ENCODE measurements at regions not wholly inside any gene's neighbourhood (a gene's known extent, or its start where the extent isn't known, plus 50 kb on each side); places are given as distances from the start of the nearest gene placed in this dataset.
"Not testable (repeated sequence)": the region's sequence is repeated elsewhere in the genome, so short reads cannot be mapped to it uniquely, and the experiment has no call there.

DNA sequence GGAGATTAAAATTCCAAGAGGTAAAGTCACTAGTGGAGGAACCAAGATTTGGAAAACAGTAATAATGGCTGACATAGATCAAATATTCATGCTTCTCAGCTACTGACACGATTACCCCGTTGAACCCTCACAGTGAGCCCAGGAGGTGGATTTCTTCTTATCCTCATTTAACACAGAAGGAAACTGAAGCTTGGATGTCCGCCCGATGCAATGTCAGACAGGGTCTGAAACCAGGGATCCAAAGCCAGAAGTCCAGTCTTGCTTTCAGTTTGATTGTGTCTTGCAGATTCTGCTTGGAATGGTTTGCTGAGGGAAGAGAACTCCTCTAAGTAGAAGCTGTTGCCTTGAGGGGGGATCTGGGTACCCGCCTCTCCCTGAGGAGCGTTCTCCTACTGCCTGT, 404.7 kb downstream of the KCNRG start:
- DNase-seq (ENCODE audit: low spot score), result no peak

DNA sequence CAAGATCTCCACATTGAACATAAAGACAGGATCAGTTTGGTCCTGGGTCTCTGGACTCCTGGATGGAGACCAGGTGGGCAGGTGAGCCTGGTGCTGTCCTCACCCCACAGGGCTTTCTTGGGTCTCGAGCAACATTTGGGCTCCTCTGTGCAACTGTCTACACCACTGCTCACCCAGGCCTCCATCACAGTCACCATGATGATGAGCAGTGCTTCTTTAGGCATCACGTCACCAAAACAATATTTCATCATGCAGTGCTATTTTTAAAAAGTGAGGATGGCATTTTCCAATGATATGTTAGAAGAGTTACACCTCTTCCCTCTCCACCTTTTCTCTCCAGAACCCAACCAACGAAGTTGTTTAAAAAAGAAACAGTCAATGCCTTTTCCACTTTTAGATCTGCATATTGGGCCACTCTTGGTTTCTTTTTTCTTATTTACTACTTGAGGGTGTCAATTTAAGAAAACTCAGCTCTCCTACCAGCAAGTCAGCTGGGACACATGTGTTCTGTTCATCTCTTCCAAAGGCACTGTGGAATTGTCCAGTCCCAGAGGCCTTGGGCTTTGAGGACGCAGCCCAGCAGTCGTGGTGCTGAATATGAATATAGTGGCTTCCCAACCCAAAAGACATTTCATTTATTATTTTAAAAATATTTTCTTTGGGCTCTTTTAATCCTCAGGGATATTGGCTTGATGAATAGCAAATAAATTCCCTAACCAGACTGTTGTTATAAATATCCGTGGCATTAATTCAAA, 405.7 kb downstream of the KCNRG start:
- DNase-seq (ENCODE audit: low spot score), result no peak

DNA sequence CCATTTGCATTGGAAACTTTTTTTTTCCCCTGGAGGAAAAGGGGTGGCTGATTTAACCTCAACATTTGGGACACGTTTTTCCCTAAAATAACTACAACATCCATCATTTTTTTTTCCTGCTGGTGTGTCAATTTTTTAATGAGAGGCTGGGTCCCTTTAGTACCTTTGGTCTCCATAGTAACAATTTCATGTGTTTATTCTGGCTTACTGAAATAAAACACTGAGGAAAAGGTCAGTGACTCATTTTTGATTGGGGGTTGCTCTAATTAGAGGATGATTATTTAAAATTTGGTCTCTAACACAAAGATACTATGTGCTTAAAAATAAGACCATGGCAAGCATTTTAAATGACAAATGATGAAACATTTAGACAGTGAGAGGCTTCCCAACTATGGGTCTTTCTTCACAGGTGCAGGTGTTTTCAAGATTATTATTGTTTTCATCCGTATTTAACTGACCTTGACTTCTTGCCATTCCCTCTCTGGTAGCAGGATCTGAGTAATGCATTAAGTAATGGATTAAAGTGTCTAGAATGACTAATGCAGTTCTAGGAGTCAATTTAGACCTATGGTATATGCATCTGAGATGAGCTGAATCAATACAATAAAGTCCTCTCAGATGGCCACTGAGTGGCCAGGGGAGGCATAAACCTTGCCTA, 406.4 kb downstream of the KCNRG start:
- DNase-seq (ENCODE audit: low spot score), result no peak

DNA sequence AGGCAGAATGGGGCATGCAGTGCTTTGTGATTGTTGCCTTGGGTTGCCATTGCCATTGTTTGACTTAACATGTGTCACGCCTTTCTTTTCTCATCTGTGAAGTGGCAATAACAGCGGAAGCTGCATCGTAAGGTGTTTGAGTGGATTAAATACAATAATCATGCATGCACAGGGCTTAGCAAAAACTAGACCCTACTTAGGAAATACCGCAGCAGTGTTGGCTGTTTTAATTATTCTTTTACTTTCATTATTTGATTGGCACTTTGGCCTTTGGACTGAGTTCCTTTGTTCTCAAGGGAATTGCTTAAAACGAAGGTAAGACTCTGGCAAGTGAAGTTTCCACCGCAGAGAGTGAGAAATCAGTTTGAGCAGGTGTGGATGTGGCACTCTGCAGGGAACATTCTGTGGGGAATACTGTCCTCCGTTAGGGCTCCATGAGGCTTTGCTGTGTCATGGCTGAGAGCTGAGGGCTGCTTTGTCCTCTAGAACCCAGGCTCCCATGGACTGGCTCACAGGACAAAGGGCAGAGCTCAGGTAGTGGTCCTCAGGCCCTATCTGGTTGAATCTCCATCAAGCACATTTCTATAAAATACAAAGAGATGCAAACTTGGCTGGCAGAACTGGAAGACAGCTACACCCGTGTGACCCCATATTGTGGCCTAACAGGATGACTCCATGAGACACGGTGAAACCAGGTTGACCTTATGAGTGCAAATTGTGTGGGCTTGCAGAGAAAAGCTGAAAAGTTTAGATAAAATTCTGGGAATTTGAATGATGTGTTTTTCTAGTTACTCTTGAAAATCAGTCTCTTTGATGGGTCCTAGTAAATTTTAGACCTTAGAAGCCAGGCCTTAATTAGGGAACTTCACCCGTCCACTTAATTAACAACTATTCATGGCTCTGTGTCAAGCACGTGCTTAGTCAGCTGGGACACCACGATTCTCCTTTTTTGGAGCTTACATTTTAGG, 407.2 kb downstream of the KCNRG start:
- DNase-seq (ENCODE audit: low spot score), result no peak

DNA sequence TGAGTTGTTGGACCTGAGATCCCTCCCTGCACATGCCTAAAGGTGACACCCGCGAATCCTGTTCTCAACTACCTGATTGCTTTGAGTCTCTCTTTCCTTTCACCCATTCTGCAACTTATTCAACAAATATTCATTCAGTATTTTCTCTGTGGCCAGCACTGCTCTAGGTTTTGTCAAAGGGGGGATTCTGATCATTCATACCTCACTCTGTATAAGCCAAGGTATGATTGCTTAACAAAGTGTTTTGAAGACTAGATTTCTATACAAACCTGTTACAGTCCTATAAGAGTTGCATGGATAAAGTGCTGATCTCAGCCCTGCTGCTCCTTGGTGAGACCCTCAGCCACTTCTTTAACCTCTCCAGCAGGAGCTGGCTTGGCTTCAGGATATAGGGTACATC, 409.7 kb downstream of the KCNRG start:
- no peak for DNase-seq (ENCODE audit: low spot score)

DNA sequence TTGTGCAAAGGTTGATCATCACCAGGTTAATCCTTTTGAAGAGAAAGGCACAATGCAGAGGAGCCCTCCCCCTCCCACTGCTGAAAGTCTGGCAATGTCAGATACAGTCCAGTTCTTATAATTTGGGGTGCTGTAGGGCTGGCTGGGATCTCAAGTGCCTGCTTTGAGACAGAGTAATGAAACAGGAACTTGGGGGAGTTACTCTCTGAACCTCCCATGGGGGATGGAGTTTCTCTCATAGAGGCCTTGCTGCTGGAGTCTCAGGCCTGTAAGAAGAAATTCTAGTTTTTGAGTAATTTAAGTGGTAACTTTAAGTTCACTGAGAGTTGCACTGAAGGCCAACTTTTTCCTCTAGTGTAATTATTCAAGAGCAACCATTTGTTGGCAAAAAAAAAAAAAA, 410.5 kb downstream of the KCNRG start:
- DNase-seq (ENCODE audit: low spot score), result no peak

DNA sequence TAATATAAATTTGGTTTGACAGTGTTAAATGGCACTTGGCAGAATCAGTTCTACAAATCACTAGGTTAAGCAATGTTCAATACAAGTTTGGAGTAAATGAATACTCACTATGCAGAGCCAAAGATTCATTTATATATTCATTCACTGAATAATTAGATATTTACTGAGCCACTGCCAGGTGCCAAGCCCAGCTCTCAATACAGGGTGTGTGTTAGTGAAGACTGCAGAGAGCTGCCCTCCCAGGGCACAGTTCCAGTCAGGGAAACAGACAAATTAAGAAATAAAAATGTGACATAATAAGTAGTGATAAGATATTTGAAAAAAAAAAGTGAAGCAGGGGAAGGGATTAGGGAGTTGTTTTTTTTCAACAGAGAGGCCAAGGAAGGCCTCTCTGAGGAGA, 411.7 kb downstream of the KCNRG start:
- DNase-seq (ENCODE audit: low spot score), result no peak

DNA sequence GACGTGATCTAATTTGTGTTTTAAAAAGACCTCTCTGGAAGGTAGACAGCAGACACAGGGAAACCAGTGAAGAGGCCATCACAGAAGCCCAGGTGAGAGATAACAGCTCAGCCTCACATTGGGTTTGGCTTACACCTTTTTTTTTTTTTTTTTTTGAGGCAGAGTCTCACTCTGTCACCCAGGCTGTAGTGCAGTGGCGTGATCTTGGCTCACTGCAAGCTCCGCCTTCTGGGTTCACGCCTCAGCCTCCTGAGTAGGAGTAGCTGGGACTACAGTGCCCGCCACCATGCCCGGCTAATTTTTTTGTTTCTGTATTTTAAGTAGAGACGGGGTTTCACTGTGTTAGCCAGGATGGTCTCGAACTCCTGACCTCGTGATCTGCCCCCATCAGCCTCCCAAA, 412.3 kb downstream of the KCNRG start:
- not testable (repeated sequence) for DNase-seq (ENCODE audit: low spot score)

DNA sequence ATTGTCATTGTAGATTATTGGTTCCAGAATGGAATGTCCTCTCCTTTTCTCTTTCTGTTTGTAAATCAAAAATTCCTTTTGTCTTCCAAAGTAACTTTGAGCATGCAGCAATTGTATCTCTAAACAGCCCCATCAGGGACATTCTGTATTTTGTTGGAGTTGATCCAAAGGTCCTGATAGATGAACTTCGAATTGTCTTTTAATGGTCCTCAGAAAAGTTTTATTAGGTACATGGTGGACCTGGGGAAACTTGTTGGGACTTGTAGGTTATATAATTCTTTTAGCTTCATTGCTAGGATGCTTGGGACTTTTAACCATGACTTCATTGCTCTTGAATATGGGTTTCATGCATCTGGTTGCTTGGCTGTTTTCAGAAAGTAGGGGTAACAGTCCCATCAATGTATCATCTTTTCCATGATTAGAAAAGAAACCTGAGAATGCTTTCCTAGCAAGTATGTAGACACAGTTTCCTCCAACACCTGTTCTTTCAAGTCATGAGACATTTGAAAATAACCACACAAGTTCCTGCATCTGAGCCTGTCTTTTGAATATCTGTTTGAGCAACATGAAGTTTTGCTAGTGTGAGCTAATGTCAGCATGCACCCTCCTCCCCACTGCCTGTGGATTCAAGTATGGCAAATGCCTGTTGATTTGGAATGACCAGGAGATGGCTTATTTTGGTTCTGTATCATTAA, 413.1 kb downstream of the KCNRG start:
- no peak for DNase-seq (ENCODE audit: low spot score)

DNA sequence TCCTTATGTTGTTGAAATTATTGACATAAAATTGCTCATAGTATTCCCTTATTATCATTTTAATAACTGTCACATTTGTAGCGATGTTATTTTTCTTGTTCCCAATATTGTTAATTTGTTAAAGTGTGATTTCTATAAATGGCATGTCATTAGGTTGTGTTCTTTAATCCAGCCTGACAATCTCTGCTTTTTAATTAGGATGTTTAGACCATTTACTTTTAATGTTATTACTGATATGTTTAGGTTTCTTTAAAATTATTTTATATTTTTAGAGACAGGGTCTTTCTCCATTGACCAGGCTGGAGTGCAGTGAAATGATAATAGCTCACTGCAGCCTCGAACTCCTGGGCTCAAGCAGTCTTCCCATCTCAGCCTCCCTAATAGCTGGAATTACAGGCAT, 408.5 kb downstream of the DLEU7 start:
- no peak for DNase-seq (ENCODE audit: low spot score)

DNA sequence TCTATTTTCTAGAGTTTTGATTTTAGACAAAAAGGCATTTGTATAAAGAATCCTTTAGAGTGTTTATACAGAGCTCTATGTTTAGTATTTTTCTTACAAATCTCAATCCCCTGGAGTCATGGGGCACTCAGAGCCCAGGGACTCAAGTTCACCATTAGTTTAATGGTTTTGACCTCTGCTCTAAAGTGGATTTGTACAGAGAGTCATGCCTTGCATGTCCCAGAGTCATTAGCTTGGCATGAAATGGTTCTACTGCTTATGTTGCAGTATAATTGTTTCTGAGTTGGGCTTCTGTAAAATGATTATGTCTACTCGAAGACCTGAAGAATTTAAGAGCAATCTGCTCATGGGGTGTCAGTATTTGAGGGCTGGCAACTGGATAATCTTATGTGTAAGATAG, 406.2 kb downstream of the DLEU7 start:
- DNase-seq (ENCODE audit: low spot score), result no peak

DNA sequence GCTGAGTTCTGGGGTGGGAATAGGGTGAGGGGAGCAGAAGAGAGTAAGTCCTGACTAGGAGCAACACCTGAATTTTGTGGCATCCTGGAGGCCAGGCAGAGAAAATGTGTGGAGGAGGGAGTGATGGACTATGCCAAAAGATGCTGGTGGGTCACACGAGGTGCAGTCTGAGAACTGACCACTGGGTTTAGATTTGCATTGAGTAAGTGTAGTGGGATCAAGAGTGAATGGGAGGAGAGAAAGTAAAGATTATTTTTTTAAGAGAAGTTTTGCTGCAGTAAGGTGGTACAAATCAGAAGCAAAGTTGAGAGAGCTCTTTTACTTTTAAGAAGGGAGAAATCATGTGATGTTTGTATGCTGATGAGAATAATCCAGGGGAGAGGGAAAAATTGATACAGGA, 405.1 kb downstream of the DLEU7 start:
- no peak for DNase-seq (ENCODE audit: low spot score)

DNA sequence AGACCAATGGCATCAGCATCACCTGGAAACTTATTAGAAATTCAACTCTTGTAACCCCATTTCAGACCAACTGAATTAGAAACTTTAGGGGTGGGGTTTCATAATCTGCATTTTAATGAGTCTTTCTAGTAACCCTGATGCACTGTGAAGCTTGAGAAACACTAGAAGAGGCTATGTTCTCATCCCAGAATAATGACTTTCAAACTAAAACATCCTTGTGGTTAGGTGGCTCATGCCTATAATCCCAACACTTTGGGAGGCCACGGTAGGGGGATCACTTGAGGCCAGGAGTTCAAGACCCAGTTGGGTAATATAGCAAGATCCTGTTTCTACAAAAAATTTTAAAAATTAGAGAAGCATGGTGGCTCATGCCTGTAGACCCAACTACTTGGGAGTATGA, 402.4 kb downstream of the DLEU7 start:
- DNase-seq (ENCODE audit: low spot score), result no peak

DNA sequence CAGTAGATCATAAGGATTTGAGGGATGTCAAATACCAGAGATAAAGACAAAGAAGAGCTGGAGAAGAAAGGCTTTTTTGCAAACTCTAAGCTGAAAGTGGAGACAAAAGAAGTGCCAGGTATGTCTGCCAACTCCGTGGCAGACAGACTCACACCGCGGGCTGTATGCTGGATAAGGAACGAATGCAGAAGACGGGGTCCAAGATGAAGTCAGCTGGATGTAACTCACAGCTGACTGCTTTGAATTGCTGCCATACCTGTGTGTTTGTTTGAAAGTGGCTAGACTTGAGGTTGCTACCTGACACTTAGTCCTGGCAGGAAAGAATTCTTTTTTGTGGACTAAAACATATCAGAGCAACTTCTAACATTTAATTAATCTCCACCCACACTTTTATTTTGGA, 398.8 kb downstream of the DLEU7 start:
- no peak for DNase-seq (ENCODE audit: low spot score)

DNA sequence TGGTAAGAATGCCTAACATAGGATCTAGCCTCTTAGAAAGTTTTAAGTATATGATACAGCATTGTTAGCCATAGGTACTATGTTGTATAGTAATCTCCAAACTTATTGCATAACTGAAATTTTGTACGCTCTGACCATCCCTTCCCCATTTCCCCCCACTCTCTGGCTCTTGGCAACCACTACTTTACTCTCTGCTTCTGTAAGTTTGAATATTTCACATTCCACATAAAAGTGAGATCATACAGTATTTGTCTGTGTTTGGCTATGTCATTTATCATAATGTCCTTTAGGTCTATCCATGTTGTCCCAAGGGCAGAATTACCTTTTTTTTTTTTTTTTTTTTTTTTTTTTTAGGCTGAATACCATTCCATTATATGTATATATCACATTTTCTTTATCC, 396.9 kb downstream of the DLEU7 start:
- no peak for DNase-seq (ENCODE audit: low spot score)

DNA sequence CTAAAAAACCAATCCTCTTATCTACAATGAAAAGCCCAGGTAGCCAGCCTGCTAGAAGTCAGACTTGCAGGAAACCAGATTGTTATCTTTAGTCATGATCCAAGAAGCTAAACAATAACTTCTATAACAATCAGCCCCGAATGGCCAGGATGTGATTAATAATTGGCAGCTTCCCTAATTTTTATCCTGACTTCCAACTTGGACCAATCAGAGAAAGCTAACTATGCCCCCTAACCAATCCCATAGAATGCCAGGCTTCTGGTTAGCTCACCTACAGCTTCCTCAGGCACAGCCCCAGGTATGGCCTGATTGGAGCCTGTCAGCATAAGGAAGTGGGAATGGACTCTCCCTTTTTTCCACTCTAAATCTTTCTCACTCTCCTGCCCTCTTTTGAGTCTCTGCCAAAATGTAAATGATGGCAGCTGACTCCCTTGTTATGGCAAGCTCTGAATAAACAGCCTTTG, 394.9 kb downstream of the DLEU7 start:
- no peak for DNase-seq (ENCODE audit: low spot score)

DNA sequence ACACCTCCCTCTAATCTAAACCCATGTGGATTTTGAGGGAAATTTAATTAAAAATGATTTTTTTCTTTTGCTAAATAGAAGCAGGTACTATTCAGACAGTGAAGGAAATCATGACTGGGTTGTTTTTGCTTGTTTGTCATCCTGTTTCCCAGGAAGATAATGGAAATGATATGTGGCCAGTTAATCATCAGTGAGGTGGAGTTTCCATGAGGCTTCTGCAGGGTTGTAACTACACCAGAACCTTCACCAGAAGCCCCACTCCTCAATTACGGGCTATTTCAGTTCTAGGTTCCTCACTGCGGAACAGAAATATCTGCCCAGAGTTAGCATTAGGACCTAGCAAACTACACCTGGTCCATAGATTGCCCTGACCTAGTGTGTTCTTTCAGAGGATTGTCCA, 394.0 kb downstream of the DLEU7 start:
- DNase-seq (ENCODE audit: low spot score), result no peak

DNA sequence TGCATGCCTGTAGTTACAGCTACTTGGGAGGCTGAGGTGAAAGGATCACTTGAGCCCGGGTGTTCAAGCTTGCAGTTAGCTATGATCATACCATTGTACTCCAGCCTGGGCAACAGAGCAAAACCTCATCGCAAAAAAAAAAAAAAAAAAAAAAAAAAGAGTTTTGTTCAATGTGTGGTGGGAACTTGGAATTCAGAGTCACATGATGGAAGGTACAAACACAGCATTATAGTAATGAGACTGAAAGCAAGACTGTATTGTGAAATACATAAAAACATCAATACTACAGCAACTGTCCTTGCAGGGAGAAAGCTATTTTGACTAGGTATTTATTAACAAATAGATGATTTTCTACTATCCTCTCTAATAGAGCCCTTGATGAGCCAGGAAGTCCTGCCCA, 393.2 kb downstream of the DLEU7 start:
- no peak for DNase-seq (ENCODE audit: low spot score)

DNA sequence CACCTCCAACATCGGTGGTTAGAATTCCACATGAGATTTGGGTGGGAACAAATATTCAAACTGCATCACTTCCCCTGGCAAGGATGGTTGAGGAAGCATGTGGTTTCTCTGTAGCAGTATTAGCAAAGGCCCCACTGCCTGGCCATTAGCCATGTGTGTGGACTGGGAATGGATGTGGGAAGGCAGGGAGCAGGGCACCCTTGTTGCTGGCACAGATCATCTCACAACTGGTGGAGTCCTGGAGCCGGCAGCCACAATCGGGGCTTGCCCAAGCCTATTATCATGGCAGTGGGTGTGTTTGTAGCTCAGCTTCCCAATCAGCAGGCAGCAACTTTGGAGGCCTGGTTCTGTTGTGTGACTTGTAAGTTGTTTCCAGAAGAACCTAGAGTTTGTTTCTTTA, 391.9 kb downstream of the DLEU7 start:
- no peak for DNase-seq (ENCODE audit: low spot score)

DNA sequence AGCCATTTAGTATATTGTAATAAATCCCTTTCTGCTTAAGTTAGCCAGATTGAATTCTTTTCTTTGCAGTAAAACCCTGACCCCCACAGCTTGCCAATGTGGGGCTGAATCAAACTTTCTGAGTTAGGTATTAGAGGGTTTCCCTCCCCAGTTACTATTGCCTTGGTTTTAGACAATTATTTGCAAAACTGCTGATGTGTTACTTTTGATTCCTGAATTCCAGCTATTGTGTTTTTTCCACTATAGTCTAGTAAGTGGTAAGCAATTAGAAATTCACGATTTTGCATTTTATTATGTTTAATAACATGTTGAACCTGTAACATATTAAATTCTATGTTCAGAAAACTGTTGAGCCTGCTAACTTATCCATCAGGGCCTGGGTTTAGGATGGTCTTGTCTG, 391.5 kb downstream of the DLEU7 start:
- DNase-seq (ENCODE audit: low spot score), result no peak

DNA sequence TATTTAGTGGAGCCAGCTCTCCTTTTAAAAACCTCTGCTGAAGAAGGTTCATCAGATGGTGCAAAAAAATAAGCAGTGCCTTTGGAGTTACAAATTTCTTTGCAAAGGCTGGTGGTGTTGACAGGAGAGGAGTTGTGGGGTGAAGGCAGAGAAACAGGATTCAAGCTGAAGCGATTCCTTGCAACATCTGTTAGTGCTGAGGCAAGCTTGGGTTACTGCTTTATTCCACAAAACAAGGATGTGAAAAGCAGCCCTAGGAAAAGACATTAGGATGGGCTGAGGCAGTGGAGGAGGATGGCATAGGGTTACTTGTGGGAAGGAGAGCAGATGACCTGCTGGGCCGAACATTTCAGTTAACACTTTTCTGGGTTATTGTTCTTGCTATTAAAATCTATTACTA, 390.7 kb downstream of the DLEU7 start:
- DNase-seq (ENCODE audit: low spot score), result no peak

DNA sequence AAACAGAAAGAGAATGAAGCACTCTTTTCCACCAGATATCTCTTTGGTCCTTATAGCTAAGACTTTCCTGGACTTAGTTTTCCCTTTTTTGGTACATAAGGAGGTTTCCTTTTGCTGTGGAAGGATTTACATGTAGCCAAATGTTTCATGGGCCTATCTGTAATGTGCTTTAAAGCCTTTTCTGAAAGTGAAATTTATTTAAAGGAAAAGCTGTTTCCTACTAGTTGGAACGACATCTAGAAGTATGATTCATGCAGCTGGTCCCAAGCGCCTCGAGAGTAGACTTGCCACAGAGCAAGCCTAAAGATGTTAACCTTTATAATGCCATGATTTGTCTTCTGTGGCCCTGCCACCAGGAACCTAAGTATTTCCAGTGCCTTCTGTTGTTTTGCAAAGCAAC, 390.3 kb downstream of the DLEU7 start:
- no peak for DNase-seq (ENCODE audit: low spot score)

Data from NAMALWA (cell line).